Thyroid gland (tissue), 4 donors: ENCODE measurements at regions not wholly inside any gene's neighbourhood (a gene's known extent, or its start where the extent isn't known, plus 50 kb on each side); places are given as distances from the start of the nearest gene placed in this dataset.

Experiments used
- DNase-seq, 2 donors: peaks; one replicate each; pipeline ENCODE4 v3.0.0-alpha.2; 2019
- H3K27ac ChIP-seq, 3 donors: fragments of 200-600 bp; sonication (generic); 1 replicate in 2 of 3; 2 replicates in 1 of 3; pipeline ENCODE4 v1.5.1; 2016 to 2019; ENCODE audit warnings: mild to moderate bottlenecking in 1 of 3, moderate library complexity in 1 of 3
- H3K27me3 ChIP-seq: fragments of 200-600 bp; sonication (generic); one replicate; pipeline ENCODE4 v1.5.1; 2019
- H3K36me3 ChIP-seq, 2 donors: fragments of 200-600 bp; sonication (generic); one replicate each; pipeline ENCODE4 v1.5.1; 2016 to 2019
- H3K4me1 ChIP-seq, 2 donors: fragments of 200-600 bp; sonication (generic); one replicate each; pipeline ENCODE4 v1.5.1; 2017 to 2019
- H3K4me3 ChIP-seq, 3 donors: fragments of 200-600 bp; sonication (generic); replicated peaks in 1 of 3; 1 replicate in 2 of 3; 2 replicates in 1 of 3; pipeline ENCODE4 v1.5.1; 2016; ENCODE audit warnings: mild to moderate bottlenecking in 1 of 3
- H3K9me3 ChIP-seq: fragments of 200-600 bp; sonication (generic); one replicate; pipeline ENCODE4 v1.5.1; 2017
- POLR2A ChIP-seq, 2 donors: fragments of 450-650 bp; IDR thresholded peaks; one replicate each; pipeline ENCODE4 v1.6.1; 2017; ENCODE audit warnings: antibody characterized with exemption in 2 of 2, mild to moderate bottlenecking in 2 of 2, moderate library complexity in 1 of 2
- WGBS, 2 donors: methylation state at CpG; one replicate each; pipeline ENCODE4 v1.1.5; 2017; 5-methylcytosine and 5-hydroxymethylcytosine counted together
- intact Hi-C: fragments of 100-400 bp; cut with DNase I; formaldehyde crosslinking; loops from one replicate; pipeline ENCODE4 v1.15.1; 2023
- TF ChIP-seq, protein P1 (sequence below), 6 experiments: fragments of 200-600 bp in 3 of 6; fragments of 450-650 bp in 3 of 6; sonication (generic) in 3 of 6; IDR thresholded peaks; one replicate each; pipeline ENCODE4 v1.5.1; 2016 to 2019; ENCODE audit warnings: antibody characterized with exemption in 6 of 6, mild to moderate bottlenecking in 2 of 6, inconsistent platforms in 1 of 6, moderate library complexity in 1 of 6

DNA sequence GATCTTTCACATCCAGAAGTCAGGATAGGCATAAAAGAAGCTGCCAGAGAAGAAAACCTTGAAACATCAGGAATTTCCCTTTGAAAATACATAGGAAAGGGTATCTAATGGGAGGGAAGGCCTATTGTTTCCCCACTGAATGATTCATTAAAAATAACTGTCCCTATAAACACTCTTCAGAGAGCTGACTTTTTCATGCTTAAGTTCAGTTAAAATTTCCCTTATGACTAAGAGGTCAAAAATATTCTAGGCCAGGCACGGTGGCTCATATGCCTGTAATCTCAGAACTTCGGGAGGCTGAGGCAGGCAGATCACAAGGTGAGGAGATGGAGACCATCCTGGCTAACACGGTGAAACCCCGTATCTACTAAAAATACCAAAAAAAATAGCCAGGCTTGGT is 499.5 kb downstream of the ENC1 start:
- TF ChIP-seq, protein P1, sequence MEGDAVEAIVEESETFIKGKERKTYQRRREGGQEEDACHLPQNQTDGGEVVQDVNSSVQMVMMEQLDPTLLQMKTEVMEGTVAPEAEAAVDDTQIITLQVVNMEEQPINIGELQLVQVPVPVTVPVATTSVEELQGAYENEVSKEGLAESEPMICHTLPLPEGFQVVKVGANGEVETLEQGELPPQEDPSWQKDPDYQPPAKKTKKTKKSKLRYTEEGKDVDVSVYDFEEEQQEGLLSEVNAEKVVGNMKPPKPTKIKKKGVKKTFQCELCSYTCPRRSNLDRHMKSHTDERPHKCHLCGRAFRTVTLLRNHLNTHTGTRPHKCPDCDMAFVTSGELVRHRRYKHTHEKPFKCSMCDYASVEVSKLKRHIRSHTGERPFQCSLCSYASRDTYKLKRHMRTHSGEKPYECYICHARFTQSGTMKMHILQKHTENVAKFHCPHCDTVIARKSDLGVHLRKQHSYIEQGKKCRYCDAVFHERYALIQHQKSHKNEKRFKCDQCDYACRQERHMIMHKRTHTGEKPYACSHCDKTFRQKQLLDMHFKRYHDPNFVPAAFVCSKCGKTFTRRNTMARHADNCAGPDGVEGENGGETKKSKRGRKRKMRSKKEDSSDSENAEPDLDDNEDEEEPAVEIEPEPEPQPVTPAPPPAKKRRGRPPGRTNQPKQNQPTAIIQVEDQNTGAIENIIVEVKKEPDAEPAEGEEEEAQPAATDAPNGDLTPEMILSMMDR (IDR thresholded peaks at IDR 0.05): no peak
- TF ChIP-seq POLR2A (IDR thresholded peaks at IDR 0.05): no peak
- H3K27ac ChIP-seq: no peak overlapping the region
- H3K4me1 ChIP-seq: peaks cover 0 to 5% of the 10 kb centered on the region in 2 donors
- H3K9me3 ChIP-seq: no peaks in the 10 kb centered on the region
- WGBS, 2 donors: 76 to 91% methylated on average over 4 of the region's 4 CpGs
- no peaks in the 10 kb centered on the region for H3K36me3 ChIP-seq
- intact Hi-C loops: no loop called here
- DNase-seq: no peak
- H3K27me3 ChIP-seq: no peaks in the 10 kb centered on the region
- no peak overlapping the region for H3K4me3 ChIP-seq

- Histone ChIP-seq H3K9me3 (no peaks in the 10 kb centered on the region), H3K27me3 (no peaks in the 10 kb centered on the region), H3K4me1 (peaks cover 0 to 5% of the 10 kb centered on the region in 2 donors), H3K4me3 (no peak overlapping the region), H3K36me3 (no peaks in the 10 kb centered on the region), H3K27ac (no peak overlapping the region)
- no peak for DNase-seq
- intact Hi-C loops: no loop called here
- 76 to 81% methylated on average over 3 of the region's 3 CpGs for WGBS, 2 donors
- TF ChIP-seq, protein P1 (IDR thresholded peaks at IDR 0.05): no peak
Measured at GRCh38 chr5:74140409-74140808, 500.1 kb downstream of the ENC1 start.

DNA sequence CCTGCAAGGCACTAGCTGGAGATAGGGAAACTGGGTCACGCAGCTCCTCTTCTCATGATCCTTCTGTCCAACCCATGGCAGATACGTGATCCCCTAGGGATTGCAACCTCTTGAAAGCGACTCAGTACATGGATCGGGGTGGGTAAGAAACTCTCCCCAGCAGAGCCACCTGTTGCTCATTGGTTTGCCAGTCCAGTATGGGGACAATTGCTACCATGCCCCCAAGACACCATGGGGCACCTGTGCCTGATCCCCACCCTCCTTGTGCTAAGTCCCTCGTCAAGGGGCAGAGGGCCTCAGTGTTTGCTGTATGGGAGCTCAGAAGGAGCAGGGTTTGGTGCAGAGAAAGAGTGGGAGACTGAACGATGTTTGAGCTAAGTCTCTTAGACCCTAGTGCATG is 500.9 kb downstream of the ENC1 start:
- TF ChIP-seq POLR2A (IDR thresholded peaks at IDR 0.05): no peak
- TF ChIP-seq, protein P1 (IDR thresholded peaks at IDR 0.05): no peak
- Histone ChIP-seq H3K27ac (no peak overlapping the region), H3K9me3 (no peaks in the 10 kb centered on the region), H3K36me3 (no peaks in the 10 kb centered on the region), H3K4me3 (no peak overlapping the region), H3K4me1 (peaks cover 0 to 5% of the 10 kb centered on the region in 2 donors), H3K27me3 (no peaks in the 10 kb centered on the region)
- intact Hi-C loops: no loop called here
- 92 to 98% methylated on average over 6 of the region's 6 CpGs for WGBS, 2 donors
- no peak for DNase-seq

DNA sequence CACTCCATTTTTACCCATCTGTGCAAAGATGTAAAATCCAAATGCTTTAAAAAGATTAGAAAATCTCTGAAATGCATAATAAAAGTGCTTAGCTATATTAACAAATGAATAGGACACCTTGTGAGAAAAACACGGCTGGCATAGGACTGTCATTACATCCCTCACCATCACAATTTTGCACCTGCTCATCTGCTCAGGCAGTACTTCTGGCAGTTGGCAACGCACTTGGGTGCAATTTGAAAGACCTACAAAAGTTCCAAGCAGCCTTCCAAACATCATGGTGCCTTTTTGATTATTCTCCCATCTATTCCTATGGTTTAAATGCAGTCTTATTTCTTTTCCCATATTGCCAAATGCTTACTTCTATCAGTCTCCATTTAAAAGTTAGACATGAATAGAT is 501.8 kb downstream of the ENC1 start:
- 88 to 92% methylated on average over 2 of the region's 2 CpGs for WGBS, 2 donors
- DNase-seq: no peak
- Histone ChIP-seq H3K36me3 (no peaks in the 10 kb centered on the region), H3K27ac (no peak overlapping the region), H3K4me3 (no peak overlapping the region), H3K4me1 (peaks cover 0 to 5% of the 10 kb centered on the region in 2 donors), H3K27me3 (no peaks in the 10 kb centered on the region), H3K9me3 (no peaks in the 10 kb centered on the region)
- TF ChIP-seq, protein P1 (IDR thresholded peaks at IDR 0.05): no peak
- intact Hi-C loops: no loop called here

DNA sequence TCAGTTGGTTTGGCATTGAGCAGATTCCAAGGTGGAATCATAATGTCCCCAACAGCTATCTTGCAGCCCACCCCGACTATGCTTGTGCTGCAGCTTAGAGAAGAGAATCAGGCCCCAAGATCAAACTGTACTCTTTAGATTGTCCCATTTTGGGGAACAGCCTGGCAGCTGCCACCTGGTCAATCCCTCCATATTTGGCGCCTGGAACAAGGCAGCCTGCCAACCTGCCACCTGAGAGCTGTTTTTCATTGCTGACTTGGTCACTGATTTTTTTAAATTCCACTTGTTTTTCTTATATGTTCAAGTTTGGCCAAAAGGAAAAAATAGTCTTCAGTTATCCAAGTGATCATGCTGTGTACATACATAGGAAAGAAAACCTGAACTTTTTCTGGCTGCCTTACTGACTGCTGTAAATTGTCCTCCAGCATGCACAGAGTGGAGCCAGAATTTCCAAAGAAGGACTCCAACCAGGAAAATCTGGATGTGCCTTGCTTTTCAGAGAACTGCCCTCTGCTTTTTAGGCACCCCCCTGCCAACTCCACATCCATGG is 504.2 kb downstream of the ENC1 start:
- DNase-seq: peak; percentile 77 to 79
- Histone ChIP-seq H3K36me3 (no peaks in the 10 kb centered on the region), H3K4me1 (peaks cover 0 to 5% of the 10 kb centered on the region in 2 donors), H3K4me3 (no peak overlapping the region), H3K27me3 (no peaks in the 10 kb centered on the region), H3K9me3 (no peaks in the 10 kb centered on the region), H3K27ac (no peak overlapping the region)
- 63 to 65% methylated on average over 2 of the region's 2 CpGs for WGBS, 2 donors
- TF ChIP-seq, protein P1 (IDR thresholded peaks at IDR 0.05): no peak
- TF ChIP-seq POLR2A (IDR thresholded peaks at IDR 0.05): no peak
- intact Hi-C loops: no loop called here
